Tongue (tissue), 1 donor: ENCODE measurements at regions not wholly inside any gene's neighbourhood (a gene's known extent, or its start where the extent isn't known, plus 50 kb on each side); places are given as distances from the start of the nearest gene placed in this dataset.
A peak's percentile ranks its signal among the peaks of the same experiment; 100 is the strongest.

Experiments
- DNase-seq: peaks from one replicate; pipeline ENCODE4 v3.0.0-alpha.2; 2015

DNA sequence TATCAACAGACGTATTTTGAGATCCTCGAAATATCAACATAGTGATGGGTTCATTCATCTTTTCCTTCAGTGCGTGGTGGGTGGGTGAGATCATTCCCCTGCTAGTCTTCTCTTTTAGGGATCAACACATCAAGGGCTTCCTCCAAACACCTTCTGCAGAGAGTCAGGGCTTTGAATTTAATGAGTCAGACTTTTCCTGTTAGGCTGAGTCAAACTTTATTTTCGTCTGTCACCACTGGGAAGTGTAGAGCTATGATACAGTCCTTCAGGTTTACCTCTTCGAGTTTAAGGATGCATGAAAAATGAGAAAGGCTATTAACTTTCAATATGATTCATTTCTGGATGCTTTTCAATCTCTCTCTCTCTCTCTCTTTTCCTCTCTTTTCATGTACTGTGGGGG lies 189.1 kb downstream of the BMP2 start:
- DNase-seq: no peak

DNA sequence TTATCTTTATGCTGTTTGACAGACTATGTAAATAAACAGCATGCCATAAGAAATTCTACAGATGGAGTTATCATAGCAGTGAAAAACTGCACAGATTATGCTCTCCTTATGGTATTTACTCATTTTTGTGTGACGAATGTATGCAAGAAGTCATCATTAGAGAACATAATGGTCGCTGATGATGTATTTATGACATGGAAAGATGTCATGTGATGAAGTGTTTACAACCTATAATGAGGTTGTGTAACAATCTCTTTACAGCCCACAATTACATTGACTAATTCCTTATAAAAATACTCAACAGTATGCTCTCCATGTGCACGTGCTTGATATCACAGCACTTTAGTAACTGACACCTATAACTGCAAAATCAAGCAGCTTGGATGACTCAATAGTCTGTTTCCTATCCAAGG lies 192.4 kb downstream of the BMP2 start:
- DNase-seq: no peak

DNA sequence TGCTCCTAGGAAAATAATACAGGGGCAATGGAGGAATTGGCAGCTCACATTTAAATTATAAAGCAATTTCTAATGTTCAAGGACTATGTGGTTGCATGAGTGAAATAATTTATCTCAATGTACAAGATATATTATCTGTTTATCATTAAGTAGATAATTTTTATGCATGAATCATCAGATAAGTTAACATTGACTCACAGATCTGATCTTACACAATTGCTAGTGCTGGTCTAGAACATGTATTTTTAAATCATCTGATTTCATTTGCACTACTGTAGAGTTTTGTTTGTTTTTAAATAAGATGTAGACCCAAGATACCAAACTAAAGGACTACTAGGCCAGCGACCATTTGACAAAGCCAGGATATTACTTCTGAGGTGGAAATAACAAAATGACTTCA lies 199.2 kb downstream of the BMP2 start:
- DNase-seq: no peak

DNA sequence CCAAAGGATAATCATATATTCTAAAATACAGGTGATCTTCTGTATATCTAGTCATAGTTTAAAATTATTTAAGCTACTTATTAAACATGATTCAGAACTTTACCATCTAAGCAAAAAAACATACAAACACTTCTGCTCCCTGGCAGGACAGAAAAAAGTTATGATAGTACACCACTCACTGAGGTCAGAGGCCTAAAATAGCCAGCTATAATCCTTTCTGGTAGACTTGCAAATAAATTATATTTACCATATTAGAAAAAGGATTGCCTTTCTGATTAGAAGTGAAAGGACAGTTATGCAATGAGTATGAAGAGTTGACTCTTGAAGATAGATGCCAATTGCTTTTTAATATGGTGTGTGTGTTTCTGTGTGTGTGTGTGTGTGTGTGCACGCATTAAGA lies 207.4 kb downstream of the BMP2 start:
- no peak for DNase-seq

DNA sequence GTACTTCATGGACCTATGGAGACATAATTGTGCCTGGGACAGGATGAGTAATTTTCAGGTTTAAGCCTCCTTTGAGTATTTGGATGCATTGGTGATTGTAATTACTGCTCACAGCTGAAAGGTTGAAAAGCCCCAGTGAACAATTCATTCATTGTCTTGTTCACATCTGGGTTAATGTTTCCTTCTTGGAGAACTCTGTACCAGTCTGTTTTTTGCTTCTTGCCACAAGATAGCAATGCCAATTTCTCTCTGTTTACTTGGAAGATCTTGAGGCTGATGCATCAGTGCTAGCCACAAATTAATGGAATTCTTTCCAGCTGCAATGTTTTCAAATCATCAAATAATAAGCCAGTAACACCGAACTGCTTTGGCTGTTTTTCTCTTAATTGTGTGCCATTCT lies 207.8 kb downstream of the BMP2 start:
- DNase-seq: peak; percentile 8

DNA sequence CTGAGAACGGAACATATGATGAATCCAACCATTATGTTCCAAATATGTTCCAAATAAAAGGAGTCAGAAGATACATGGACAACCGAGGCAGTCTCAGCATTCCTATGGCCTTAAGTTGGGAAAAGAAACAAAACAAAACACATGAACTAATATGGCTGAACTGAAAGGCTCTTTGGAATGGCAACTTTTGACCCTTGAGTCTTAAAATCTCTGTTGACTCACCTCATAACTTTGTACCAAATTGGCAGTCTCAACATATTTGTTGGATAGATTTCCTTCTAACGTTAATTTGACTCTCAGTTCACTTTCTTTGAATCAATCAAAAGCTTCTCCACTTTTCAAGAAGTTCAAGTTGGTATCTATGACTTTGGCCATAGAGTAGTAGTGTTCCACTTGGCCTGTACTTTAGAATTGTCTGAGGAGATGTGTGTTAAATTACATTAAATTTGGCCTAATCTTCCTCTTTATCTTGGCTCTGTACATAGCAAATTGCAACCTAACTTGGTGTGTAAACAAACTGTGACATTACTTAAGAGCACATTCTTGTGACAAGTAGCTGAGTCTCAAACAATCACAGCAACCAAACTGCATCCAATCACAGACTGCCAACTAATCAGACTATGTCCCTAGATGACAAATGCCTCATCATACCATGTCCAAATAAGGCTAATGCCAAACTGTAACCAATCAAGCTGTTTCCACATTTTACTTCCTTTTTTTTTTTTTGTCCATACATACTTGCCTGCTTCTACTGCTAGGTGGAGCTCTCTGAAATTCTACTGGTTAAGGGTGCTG lies 208.8 kb downstream of the BMP2 start:
- DNase-seq: peak; percentile 3

DNA sequence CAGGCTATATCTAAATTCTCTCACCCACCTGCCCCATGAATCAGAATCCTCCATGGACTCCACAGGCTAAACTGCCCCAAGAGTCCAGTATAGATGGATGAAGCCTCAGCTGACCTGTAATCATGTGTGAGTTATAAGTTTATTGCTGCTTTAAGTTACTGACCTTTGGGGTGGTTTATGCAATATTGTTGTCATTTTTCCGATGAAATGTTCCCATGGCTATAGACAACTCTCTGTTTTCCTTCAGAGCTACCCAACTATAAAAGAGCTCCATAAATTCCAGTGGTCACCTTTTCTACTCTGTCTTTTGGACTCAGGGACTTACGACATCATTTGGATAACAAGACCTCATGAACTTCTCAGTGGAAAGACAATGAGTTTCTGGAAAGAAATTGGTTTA lies 212.1 kb downstream of the BMP2 start:
- DNase-seq: no peak

DNA sequence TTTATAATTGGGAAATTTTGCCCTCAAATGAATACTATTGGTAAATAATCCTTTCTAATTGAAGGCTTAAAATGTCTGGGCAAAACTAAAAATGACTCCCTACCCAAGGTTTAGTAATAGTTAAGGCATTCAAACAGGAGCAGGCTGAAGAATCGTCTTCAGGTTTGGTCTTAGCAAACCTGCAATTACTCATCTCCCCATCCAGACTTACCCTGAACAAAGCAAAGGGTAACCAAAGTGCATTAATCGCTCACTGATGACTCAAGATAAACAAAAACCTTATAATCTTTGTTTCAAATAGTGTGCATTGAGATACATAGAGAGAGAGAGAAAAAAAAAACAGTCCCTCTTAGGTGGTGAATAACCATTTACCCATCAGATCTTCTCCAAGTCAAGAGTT lies 225.5 kb downstream of the BMP2 start:
- DNase-seq: no peak

DNA sequence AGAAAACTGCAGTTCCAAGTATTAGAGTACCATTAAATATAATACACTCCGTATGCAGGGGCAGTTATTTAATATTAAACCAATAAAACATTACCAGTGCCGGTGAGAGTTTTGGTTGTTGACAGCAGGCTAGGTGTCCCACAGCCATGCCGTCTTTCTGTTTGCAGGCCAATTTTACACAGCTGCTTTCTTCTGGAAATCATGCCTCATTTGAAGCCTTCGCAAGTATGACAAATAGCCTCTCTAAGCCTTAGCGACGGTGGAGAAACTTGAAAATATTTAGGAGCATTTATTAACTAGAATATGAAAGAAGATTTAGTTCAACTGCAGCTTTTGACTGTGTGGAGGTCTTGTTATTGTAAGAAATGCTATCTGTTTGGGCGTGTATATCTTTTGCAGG lies 226.0 kb downstream of the BMP2 start:
- no peak for DNase-seq

DNA sequence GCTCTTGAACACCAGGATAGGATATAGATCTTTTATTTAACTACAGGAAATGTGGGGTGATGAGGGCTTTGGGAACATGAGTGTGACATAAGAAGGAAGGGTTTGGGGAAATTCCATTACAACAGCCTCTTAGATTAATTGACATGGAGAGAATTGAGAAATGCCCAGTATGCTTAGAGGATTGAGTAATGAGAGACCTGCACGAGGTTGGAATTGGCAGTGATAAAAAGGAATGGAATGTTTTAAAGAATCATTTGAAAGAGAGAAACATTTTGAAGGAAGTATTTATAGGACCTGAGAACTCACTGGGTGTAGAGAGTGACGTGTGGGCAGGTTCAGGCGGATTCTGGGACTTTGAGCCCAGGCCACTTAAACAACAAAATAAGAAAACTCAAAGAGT lies 227.0 kb downstream of the BMP2 start:
- DNase-seq: no peak

DNA sequence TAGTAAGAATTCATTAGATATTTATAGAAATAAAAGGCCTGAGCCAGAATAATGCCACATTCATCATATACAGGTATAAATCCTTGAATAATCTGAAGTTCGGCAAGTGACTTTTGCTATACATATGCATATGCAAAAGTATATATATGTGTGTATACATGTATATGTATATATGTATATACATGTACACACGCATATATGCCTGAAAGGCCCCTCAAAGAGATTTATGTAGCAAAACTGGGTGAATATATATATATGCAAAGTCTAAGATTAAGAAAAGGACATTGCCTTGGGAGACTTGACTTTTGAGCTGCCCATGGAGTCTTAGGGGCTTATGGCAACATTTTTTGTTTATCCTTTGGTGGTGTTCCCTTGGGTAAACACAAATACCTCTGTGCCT lies 231.4 kb downstream of the BMP2 start:
- no peak for DNase-seq

DNA sequence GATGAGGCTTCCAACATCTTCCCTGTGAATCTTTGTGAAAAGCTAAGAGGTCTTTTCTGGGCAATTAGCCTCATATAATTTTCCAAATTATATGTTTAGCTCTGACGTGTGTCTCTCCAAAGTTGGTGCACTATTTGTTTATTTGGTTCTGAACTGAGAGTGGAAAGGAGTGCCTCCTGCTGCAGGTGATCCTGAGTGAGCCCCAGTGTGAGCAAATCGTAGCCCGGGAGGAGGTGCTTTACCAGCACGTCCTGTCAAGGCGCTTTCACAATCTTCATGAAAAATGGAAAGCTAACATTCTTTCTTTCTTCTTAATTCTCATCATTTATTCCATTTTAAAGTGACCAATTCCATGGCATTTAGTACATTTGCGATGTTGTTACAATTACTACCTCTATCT lies 231.9 kb downstream of the BMP2 start:
- no peak for DNase-seq

DNA sequence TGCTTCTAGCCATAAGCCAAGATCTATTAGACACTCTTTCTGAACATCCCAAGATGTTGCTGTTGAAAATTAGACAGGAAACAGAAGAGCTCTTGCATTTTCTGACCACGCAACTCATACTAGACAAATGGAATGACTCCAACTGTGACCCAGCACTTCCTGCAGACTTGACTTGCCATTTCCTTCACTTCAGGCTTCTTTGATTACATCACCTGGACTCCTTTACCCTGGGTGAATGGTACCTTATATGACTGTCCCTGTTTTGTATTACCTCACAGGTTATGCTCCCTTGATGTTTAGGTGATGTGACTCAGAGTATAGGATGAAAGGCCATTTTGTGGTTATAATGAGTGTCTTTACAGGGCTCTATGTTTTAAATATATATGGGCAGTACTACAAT lies 236.1 kb downstream of the BMP2 start:
- DNase-seq: no peak

DNA sequence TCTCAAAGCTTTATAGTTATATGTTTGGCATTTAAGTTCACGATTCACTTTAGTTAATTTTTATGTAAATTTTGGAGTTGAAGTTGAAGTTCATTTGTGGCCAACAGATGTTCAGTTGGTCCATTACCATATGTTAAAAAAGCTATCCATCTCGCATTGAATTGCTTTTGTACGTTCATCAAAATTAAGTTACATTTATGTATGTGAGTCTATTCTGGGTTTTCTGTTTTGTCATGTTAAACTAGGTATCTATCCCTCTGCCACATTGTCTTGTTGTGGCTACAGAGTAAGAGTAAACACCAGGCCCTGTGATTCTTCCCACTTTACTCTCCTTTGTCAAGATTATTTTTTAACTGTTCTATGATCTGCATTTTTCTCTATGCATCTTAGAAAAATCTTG lies 237.3 kb downstream of the BMP2 start:
- DNase-seq: no peak

DNA sequence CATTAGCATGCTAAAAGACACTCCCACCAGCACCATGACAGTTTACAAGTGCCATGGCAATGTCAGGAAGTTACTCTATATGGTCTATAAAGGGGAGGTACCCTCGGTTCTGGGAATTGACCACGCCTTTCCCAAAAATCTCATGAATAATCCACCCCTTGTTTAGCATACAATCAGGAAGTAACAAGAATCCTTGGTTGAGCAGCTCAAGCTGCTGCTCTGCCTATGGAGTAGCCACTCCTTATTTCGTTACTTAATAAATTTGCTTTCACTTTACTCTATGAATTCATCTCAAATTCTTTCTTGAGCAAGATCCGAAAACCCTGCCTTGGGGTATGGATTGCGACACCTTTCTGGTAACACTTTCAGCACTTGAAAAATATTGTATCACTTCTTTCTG lies 243.0 kb downstream of the BMP2 start:
- no peak for DNase-seq

DNA sequence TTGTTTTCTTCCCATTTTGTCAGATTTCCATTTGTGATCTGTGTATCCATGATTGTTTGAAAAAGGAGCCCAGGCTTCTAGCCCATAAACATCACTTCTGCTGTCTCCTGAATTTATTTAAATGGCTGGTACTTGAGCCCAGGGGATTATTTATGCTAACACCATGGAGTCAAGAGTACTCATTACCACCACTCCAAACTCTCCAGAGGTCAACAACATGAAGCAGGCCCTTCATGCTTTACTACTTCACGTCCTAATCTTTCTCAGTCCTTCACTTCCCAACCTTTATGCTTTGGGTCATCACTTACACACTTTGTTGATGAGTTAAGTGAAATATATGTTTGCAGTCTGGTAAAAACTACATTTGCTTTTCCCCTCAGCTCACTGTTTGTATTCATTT lies 247.8 kb downstream of the BMP2 start:
- DNase-seq: no peak

DNA sequence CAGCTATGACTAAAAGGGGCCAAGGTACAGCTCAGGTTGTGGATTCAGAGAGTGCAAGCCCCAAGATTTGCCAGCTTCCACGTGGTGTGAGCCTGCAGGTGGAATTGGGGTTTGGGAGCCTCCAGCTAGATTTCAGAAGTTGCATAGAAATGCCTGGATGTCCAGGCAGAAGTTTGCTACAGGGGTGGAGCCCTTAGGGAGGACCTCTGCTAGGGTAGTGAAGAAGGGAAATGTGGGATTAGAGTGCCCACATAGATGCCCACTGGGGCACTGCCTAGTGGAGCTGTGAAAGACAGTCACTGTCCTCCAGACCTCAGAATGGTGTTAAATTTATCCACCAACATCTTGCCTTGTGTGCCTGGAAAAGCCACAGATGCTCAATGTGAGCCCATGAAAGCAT lies 255.1 kb downstream of the BMP2 start:
- DNase-seq: no peak

DNA sequence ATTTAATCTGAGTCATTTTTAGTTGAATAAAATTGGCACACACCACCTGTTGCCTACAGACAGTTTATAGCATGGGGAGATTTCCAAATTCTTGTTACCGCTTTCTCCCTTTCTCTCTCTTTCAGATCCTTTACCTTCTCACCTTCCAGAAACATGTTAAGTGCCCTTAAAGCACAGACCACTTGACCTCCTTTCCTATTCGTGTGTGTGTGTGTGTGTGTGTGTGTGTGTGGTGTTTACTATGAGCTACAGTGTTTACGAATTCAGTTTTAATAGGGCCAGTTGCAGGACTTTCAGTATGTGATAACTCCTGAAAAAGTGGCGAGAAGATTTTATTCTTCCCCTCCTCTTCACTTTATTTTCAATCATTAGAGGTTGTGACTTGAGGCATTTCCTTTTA lies 258.1 kb downstream of the BMP2 start:
- no peak for DNase-seq

DNA sequence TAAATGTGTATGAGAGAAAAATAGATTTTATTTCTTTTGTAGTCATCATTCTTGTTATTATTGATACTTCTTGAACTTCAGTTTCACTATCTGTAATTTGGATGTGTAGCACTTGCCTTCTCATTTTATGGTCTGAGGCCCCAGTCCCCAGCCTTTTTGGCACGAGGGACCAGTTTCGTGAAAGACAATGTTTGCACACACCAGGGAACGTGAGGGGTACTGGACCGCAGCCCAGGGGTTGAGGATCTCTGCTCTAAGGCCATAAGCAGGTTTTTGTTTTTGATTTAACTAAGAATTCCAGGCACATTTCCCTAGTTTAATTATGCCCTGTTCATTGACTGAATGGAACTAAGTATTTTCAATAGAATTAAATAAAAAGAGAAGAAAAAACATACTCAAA lies 261.5 kb downstream of the BMP2 start:
- no peak for DNase-seq

DNA sequence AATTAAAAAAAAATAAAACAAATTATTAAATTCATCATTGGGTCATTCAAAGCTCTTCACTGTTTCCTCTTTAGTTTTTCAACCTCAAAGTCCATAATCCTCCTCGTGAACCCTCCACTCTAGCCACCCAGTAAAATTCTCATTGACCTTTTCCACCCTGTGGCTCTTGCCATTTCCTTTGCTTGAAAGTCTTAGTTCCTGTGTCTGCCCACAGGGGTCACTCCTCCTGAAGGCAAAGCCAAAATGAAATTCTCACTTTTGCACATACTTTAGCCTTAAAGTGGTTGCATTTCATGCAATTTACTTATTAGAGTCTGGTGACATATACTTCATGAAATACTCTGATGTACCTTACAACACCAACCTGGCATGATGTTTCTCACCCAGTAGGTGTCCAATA lies 263.7 kb downstream of the BMP2 start:
- DNase-seq: no peak

DNA sequence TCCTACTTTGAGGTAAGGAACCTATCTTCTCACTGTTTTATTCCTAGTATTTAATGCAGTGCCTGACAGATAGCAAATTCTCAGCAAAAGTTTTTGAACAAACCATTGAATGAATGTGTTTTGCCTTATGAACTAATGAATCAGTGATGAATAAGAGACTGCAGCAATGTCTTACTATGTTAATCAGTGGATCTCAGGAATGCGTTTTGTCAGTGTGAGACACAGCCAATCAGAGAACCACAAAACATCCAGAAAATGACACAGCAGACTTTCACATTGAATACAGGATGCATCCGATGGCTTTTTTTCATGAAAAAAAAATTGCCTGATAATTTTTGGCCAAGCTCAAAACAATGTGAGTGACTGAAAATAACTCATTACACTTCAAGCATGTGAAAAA lies 270.5 kb downstream of the BMP2 start:
- DNase-seq: no peak

DNA sequence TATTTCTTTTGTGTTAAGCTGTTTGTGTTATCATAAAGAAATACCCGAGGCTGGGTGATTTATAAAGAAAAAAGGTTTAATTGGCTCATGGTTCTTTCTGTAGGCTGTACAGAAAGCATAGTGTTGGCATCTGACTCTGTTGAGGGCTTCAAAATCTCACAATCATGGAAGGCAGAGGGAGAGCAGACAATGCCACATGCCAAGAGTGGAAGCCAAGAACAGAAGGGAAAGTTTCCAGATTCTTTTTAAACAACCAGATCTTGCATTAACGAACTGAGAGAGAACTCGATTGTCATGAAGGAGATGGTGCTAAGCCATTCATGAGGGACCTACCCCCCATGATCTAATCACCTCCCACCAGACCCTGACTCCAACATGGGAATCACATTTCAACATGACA lies 290.1 kb downstream of the BMP2 start:
- DNase-seq: no peak

DNA sequence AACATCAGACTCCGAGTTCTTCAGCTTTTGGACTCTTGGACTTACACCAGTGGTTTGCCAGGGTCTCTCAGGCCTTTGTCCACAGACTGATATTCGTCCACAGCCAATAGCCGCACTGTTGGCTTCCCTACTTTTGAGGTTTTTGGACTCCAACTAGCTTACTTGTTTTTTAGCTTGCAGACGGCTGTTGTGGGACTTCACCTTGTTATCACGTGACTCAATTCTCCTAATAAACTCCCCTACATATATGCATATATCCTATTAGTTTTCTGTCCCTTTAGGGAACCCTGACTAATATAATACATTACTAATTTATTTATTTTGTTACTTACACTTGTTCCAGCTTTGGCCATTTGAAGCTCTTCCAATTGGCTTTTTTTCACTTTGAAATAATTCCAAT lies 311.3 kb downstream of the BMP2 start:
- no peak for DNase-seq

DNA sequence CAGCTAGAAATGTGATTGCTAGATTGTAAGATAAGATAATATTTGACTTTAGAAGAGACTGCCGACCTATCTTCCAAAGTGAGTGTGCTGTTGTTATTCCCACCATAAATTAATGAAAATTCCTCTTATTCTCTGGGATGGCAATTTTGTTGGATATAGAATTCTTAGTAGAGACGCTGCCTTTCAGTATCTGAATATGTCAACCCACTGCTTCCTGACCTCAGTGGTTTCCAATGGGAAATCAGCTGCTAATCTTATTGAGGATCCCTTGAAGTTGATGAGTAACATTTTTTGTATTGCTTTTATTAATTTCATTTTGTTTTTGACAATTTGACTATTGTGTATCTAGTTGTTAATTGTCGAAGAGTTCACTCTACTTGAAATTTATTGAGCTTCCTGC lies 313.0 kb downstream of the BMP2 start:
- no peak for DNase-seq

DNA sequence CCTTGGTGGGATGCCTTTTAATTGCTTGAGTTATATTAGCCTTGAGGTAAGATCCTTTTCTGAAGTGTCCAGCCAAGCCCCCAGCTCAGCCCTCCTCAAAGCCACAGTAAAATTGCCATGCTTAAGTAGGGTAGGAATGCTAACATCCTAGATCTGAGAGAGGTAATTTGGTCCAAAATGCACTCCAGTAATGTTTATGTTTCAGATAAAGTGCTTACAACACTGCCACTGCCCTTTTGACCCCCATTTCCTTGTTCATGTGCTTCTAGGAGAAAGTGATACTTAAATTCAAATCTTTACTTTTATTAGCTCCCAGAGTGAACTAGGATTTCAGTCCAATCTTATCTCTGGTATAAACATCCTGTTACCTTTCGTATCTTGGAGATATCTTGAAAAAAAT lies 318.0 kb downstream of the BMP2 start:
- no peak for DNase-seq
